HEK293T (cell line): ENCODE measurements at regions not wholly inside any gene's neighbourhood (a gene's known extent, or its start where the extent isn't known, plus 50 kb on each side); places are given as distances from the start of the nearest gene placed in this dataset.

Source experiments
- ARNT ChIP-seq: fragments of 450-650 bp; IDR thresholded peaks from 2 replicates; pipeline ENCODE4 v1.6.1; 2017; ENCODE audit warnings: mild to moderate bottlenecking
- ELF4 ChIP-seq: fragments of 450-650 bp; IDR thresholded peaks from 2 replicates; pipeline ENCODE4 v1.6.1; 2017; ENCODE audit warnings: antibody characterized with exemption
- FOXA1 ChIP-seq: fragments of 450-650 bp; IDR thresholded peaks from 2 replicates; pipeline ENCODE4 v1.6.1; 2016; ENCODE audit warnings: mild to moderate bottlenecking
- FOXM1 ChIP-seq: fragments of 450-650 bp; IDR thresholded peaks from 2 replicates; pipeline ENCODE4 v1.6.1; 2017; ENCODE audit warnings: mild to moderate bottlenecking, borderline replicate concordance
- HDGF ChIP-seq: fragments of 450-650 bp; IDR thresholded peaks from 2 replicates; pipeline ENCODE4 v1.6.1; 2017; ENCODE audit warnings: antibody characterized with exemption, borderline replicate concordance
- L3MBTL2 ChIP-seq: fragments of 450-650 bp; conservative IDR thresholded peaks from 2 replicates; pipeline ENCODE4 v1.6.1; 2016; ENCODE audit warnings: mild to moderate bottlenecking
- SP1 ChIP-seq: fragments of 450-650 bp; IDR thresholded peaks from 2 replicates; pipeline ENCODE4 v1.6.1; 2017
- SUZ12 ChIP-seq: fragments of 450-650 bp; IDR thresholded peaks from 2 replicates; pipeline ENCODE4 v1.6.1; 2016; ENCODE audit warnings: mild to moderate bottlenecking
- TARDBP ChIP-seq: fragments of 450-650 bp; IDR thresholded peaks from 2 replicates; pipeline ENCODE4 v1.6.1; 2016

DNA sequence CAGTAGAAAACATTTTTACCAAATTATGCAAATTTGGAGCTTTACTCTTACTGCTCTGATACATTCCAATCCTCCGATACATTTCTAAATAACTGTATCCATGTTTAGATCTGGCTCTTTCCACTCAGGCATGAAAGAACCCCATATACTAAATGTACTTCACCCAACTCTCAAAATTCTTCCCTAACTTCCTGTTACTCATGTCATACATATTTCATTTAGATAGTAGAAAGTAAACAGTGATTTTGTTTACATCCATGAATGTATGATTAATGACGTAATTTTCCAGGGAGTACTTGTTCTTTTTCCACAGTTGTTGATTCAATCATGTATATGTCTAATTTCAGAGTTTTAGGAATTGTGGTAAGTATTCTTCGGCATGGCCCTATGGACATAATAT lies 1426.5 kb upstream of the C9orf72 start:
- TF ChIP-seq L3MBTL2, result no peak
- no peak for TF ChIP-seq SUZ12
- no peak for TF ChIP-seq TARDBP
- TF ChIP-seq FOXM1, result no peak
- TF ChIP-seq HDGF, result no peak
- TF ChIP-seq FOXA1, result no peak
- TF ChIP-seq ARNT, result no peak
- no peak for TF ChIP-seq SP1
- TF ChIP-seq ELF4, result no peak
